Hippocampal formation (tissue), 2 donors: ENCODE measurements at regions not wholly inside any gene's neighbourhood (a gene's known extent, or its start where the extent isn't known, plus 50 kb on each side); places are given as distances from the start of the nearest gene placed in this dataset.
"Not testable (repeated sequence)": the region's sequence is repeated elsewhere in the genome, so short reads cannot be mapped to it uniquely, and the experiment has no call there.

Source experiments
- DNase-seq, 2 donors: peaks; one replicate each; lab custom pipeline; 2025; lab: John Stamatoyannopoulos, UW

GRCh38 chr6:140830666-140831065, 1302.1 kb upstream of the GJE1 start:
- no peak for DNase-seq

GRCh38 chr6:140828856-140829255, 1303.9 kb upstream of the GJE1 start:
- DNase-seq = no peak

GRCh38 chr6:140827593-140827992, 1305.1 kb upstream of the GJE1 start:
- no peak for DNase-seq

DNA sequence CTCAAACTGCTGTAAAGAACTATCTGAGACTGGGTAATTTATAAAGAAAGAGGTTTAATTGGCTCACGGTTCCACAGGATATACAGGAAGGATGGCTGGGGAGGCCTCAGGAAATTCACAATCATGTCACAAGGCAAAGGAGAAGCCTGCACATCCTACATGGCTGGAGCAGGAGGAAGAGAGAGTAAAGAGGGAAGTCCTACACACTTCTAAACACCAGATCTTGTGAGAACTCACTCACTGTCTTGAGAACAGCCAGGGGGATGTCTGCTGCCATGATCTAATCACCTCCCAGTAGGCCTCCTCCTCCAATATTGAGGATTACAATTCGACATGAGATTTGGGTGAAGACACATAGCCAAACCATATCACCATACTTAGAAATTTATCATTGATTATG, 1307.0 kb upstream of the GJE1 start:
- no peak for DNase-seq

- no peak for DNase-seq
Measured at GRCh38 chr6:140824595-140824994, 1308.1 kb upstream of the GJE1 start.

DNA sequence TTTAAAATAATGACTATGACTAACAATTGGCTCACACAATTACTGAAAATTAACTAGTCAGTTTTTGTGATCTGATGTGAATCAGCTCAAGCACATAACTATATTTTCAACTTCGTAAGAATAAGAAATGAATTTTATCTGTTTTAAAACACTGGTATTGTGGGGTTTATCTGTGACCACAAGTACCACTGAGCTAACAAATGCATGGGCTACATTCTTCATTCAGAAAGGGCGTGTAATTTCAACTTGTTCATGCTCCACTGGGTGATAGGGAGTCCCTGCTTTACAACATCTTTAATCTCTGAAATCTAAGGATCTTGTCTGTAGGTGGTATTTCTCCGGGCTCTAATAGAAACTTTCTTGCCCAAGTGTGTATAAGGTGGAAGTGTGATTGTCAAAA, 1311.5 kb upstream of the GJE1 start:
- no peak for DNase-seq

GRCh38 chr6:140817176-140817575, 1315.5 kb upstream of the GJE1 start:
- no peak for DNase-seq

DNA sequence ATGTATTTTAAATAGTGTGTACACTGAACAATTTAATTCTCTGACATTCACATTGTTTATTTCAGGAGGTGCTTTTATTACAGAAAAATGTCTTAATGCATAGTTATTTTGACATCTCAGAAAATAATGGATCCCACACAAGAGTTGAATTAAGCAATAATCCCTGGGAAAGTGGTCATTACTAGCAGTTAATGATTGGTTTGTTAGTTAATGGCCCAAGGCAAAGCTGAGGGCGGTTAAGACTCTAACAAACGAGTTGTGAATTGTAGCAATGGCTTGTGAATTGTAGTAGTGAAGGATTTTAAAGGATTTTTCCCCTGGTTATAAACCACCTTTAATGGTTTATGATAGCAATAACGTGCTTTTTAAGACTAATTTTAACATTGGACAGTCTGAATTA, 1316.0 kb upstream of the GJE1 start:
- no peak for DNase-seq

DNA sequence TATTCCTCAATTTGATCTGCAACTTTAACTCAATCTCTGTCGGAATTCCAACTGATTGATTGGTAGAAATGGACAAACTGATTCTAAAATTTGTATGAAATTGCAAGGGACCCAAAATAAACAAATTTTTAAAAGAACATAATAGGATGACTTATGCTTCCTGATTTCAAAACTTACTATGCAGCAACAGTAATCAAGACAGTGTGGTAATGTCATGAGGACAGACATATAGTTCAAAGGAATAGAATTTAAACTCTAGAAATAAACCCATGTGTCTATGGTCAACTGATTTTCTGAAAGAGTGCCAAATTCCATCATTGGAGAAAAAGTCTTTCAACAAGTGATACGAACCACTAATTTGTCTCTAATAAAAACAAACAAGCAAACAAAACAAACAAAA, 1320.1 kb upstream of the GJE1 start:
- DNase-seq = no peak

- no peak for DNase-seq
Measured at GRCh38 chr6:140811642-140812041, 1321.1 kb upstream of the GJE1 start.

DNA sequence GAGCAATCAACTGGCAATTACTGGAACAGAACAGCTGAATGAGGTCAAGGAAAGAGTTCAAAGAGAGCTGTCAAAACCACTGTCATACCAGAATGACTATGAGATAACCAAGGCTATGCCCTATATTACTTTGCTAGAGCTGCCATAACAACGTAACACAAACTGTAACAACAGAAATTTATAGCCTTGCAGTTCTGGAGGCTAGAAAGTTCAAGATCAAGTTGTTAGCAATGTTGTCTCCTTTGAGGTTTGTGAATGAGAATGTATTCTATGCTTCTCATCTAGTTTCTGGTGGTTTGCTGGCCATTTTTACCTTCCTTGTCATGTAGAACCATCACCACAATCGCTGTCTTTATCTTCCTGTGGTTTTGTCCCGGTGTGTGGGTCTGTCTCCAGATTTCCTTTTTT, 1323.0 kb upstream of the GJE1 start:
- no peak for DNase-seq

DNA sequence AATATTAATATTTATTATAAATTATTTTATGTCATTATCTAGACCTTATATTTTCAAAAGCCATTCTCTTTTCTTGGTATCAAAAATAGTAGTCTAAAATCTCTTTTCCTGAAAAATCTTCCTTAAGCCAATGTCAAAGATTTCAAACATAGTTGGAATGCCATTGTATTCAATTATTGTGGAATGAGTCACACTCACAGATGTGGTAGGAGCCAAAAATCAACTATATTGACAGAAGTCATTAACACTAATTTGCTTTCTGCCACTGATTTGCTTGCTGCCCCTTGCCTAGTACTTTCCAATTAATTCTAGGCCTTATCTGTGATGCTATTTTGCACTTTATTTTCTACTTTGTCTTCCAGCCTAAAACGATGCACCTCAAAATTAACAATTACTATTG, 1326.3 kb upstream of the GJE1 start:
- no peak for DNase-seq

DNA sequence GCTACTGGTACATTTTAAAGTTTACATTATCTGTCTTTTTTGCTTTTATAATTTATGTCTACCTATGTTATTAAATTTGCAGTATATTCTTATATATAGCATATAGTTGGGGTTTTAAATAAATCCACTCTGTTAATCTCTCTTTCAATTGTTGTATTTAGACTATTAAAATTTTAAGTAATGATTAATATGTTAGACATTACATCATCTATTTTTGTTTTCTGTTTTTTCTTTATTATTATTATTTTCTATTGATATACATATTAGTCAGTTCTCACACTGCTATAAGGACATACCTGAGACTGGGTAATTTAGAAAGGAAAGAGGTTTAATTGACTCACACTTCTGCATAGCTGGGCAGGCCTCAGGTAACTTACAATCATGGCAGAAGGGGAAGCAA, 1338.2 kb upstream of the GJE1 start:
- no peak for DNase-seq

GRCh38 chr6:140790109-140790508, 1342.6 kb upstream of the GJE1 start:
- DNase-seq = no peak

DNA sequence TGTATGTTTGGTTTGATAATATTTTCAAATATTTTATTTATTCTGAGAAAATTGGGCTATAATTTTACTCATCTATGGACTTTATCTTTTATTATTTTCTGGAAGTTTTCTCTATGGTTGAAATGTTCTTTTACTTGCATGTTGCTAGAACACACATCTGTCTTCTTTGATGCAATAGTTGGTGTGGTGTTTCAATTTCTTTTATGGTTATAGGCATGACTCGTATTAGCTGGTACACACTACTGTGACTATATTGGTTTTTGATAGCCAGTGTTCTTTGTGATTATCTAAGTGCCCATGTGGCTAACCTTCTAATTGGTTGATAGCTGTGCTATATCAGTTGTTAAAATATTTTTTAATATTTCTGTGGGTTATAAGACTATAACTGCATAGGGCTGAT, 1343.3 kb upstream of the GJE1 start:
- DNase-seq = no peak

DNA sequence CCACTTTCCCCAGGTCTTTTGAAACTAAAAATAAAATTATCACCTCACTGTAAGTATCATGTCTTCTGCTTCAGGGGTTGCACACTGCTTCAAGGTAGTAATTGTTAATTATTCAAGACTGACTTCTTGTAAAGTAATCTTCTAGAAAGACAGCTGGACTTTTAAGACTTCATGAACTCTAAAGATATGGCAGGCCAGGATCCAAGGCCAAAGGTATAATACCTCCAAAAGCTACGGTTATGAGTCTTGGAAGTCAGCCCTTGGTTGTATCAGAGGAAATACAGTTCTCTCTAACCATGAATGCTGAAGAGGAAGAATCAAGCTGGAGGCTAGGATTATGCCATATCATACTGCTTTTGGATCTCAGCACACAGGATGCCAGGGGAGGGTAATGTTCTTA, 1346.8 kb upstream of the GJE1 start:
- no peak for DNase-seq

- no peak for DNase-seq
Measured at GRCh38 chr6:140784573-140784972, 1348.2 kb upstream of the GJE1 start.

GRCh38 chr6:140783504-140783903, 1349.2 kb upstream of the GJE1 start:
- DNase-seq = not testable (repeated sequence)

- DNase-seq = no peak
Measured at GRCh38 chr6:140782941-140783340, 1349.8 kb upstream of the GJE1 start.

- no peak for DNase-seq
Measured at GRCh38 chr6:140779991-140780596, 1352.6 kb upstream of the GJE1 start.

DNA sequence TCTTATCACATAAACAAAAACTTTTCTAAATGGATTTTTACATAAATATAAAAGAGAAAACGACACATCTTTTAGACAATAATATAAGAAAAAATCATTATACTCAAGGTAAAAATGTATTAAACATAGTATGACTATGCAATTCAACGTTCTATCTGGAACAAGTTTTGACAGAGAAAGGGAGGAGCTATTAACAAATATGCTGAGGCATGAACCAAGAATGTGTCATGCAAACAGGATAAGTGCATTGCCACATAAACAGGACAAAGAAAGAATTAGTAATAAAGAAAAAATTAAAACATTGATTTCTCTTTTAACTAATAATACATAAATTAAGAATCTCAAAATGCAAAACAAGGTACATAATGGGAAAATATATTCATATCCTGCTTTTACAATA, 1353.4 kb upstream of the GJE1 start:
- DNase-seq = no peak

DNA sequence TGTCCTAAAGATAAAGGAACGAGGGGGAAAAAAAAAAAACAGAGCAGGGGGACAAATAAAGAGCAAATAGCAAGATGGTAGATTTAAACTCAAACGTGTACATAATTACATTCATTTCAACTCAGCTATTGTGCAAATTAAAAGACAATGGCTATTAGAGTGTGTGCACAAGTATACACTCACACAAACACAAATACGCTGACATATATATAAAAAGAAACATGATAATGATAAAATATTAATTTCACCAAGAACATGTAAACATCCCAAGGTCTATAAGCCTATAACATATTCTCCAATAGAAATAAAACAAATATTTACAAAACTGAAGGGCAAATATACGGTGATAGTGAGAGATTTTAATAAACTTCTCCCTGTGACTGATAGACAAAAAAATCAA, 1354.9 kb upstream of the GJE1 start:
- DNase-seq = no peak

GRCh38 chr6:140775061-140775460, 1357.7 kb upstream of the GJE1 start:
- DNase-seq = no peak

DNA sequence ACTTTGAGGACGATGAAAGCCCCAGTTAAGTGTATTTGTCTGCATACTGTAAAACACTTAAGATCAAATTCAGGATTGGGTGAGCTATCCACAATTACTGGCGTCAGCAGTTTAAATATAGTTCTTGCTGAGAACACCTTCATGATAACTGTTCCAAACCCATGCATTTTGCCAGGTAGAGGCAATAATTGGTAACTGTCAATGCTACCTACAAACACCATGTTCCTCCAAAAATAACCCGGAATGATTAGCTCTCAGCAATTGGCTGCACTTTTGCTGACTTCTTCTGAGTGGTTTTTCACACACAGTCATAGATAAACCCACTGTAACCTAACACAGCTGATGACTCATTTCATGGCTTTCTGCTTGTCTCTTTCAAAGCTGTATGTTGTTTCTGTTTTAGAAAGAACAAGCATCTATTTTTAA, 1358.6 kb upstream of the GJE1 start:
- peak in 1 of 2 donors; percentile 6 for DNase-seq

DNA sequence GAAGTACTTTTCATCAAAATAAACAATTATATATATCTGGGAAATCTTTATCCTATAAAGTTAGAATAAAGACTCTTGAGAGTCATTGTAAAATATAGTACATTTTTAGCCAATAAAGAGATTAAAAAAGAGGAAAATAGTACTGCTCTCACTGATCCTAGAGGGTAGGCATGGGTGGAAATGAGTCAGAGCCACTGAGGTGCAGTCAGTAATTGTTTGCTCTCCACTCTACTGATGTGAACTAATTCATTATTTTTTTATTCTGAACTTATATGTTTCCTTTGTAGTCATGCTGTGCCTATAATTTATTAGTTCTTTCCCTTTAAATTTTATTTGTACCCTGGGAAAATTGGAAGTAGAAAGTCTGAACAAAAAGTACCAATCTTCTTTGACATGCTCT, 1359.4 kb upstream of the GJE1 start:
- no peak for DNase-seq
